Liver (tissue), 8 donors: ENCODE measurements at regions not wholly inside any gene's neighbourhood (a gene's known extent, or its start where the extent isn't known, plus 50 kb on each side); places are given as distances from the start of the nearest gene placed in this dataset.

Source experiments
- DNase-seq: peaks from one replicate; pipeline ENCODE4 v3.0.0-alpha.2; 2017; ENCODE audit warnings: low spot score
- H3K27ac ChIP-seq, 2 donors: one replicate each; pipeline ENCODE4 v1.7.0; 2013; ENCODE audit warnings: inconsistent platforms in 2 of 2, low read length in 2 of 2, control low read depth in 1 of 2, low read depth in 1 of 2, mild to moderate bottlenecking in 1 of 2
- H3K27me3 ChIP-seq, 4 donors: one replicate each; pipeline versions ENCODE4 v1.6.1 to v1.7.0; 2013; ENCODE audit warnings: low read length in 3 of 4, inconsistent platforms in 1 of 4, mild to moderate bottlenecking in 1 of 4, moderate library complexity in 1 of 4; ENCODE audit not compliant: control insufficient read depth in 4 of 4, insufficient read depth in 4 of 4
- H3K36me3 ChIP-seq, 4 donors: one replicate each; pipeline versions ENCODE4 v1.6.1 to v1.7.0; 2013; ENCODE audit warnings: low read length in 3 of 4, mild to moderate bottlenecking in 3 of 4, low read depth in 1 of 4, moderate library complexity in 1 of 4; ENCODE audit not compliant: control insufficient read depth in 4 of 4, insufficient read depth in 3 of 4
- H3K4me1 ChIP-seq, 4 donors: one replicate each; pipeline versions ENCODE4 v1.6.1 to v1.7.0; 2013; ENCODE audit warnings: low read length in 3 of 4, mild to moderate bottlenecking in 3 of 4, moderate library complexity in 1 of 4; ENCODE audit not compliant: control insufficient read depth in 4 of 4, insufficient read depth in 4 of 4
- H3K4me3 ChIP-seq, 3 donors: one replicate each; pipeline versions ENCODE4 v1.6.1 to v1.7.0; 2013; ENCODE audit warnings: low read length in 3 of 3, control low read depth in 1 of 3, low read depth in 1 of 3, mild to moderate bottlenecking in 1 of 3
- H3K9ac ChIP-seq, 2 donors: one replicate each; pipeline ENCODE4 v1.7.0; 2013; ENCODE audit warnings: low read length in 2 of 2, mild to moderate bottlenecking in 2 of 2, moderate library complexity in 2 of 2, control low read depth in 1 of 2, low read depth in 1 of 2
- H3K9me3 ChIP-seq, 4 donors: one replicate each; pipeline versions ENCODE4 v1.6.1 to v1.7.0; 2013; ENCODE audit warnings: low read length in 3 of 4; ENCODE audit not compliant: control insufficient read depth in 4 of 4
- ATF3 ChIP-seq: IDR thresholded peaks from 2 replicates; pipeline ENCODE4 v1.6.1; 2016; ENCODE audit warnings: antibody characterized with exemption
- CTCF ChIP-seq: fragments of 150-350 bp; IDR thresholded peaks from 2 replicates; pipeline ENCODE4 v1.5.1; 2017; ENCODE audit warnings: improper control_type of control experiment, low read depth, low read length; ENCODE audit not compliant: missing input control
- EGR1 ChIP-seq, 2 donors: IDR thresholded peaks; 2 replicates each; pipeline ENCODE4 v1.6.1; 2016 to 2018; ENCODE audit warnings: antibody characterized with exemption in 2 of 2, low read depth in 2 of 2
- FOXA1 ChIP-seq: IDR thresholded peaks from 2 replicates; pipeline ENCODE4 v1.6.1; 2016; ENCODE audit warnings: antibody characterized with exemption
- FOXA2 ChIP-seq: IDR thresholded peaks from 2 replicates; pipeline ENCODE4 v1.6.1; 2016; ENCODE audit warnings: antibody characterized with exemption
- GABPA ChIP-seq, 2 donors: IDR thresholded peaks in 1 of 2; conservative IDR thresholded peaks in 1 of 2; 2 replicates each; pipeline ENCODE4 v1.6.1; 2016; ENCODE audit warnings: antibody characterized with exemption in 2 of 2, mild to moderate bottlenecking in 1 of 2, moderate library complexity in 1 of 2
- HNF4A ChIP-seq, 2 donors: conservative IDR thresholded peaks; 2 replicates each; pipeline ENCODE4 v1.6.1; 2016; ENCODE audit warnings: antibody characterized with exemption in 2 of 2, mild to moderate bottlenecking in 2 of 2
- HNF4G ChIP-seq: IDR thresholded peaks from 2 replicates; pipeline ENCODE4 v1.6.1; 2016; ENCODE audit warnings: antibody characterized with exemption
- MAX ChIP-seq: IDR thresholded peaks from 2 replicates; pipeline ENCODE4 v1.6.1; 2016; ENCODE audit warnings: antibody characterized with exemption
- RAD21 ChIP-seq, 2 donors: IDR thresholded peaks; 2 replicates each; pipeline ENCODE4 v1.6.1; 2016; ENCODE audit warnings: antibody characterized with exemption in 2 of 2, mild to moderate bottlenecking in 2 of 2
- REST ChIP-seq: IDR thresholded peaks from 2 replicates; pipeline ENCODE4 v1.6.1; 2016; ENCODE audit warnings: antibody characterized with exemption, mild to moderate bottlenecking
- SP1 ChIP-seq: IDR thresholded peaks from 2 replicates; pipeline ENCODE4 v1.6.1; 2018; ENCODE audit warnings: antibody characterized with exemption, mild to moderate bottlenecking
- TAF1 ChIP-seq: conservative IDR thresholded peaks from 2 replicates; pipeline ENCODE4 v1.6.1; 2016; ENCODE audit warnings: antibody characterized with exemption, mild to moderate bottlenecking
- YY1 ChIP-seq: IDR thresholded peaks from 2 replicates; pipeline ENCODE4 v1.6.1; 2016; ENCODE audit warnings: antibody characterized with exemption, mild to moderate bottlenecking
- ZBTB33 ChIP-seq: IDR thresholded peaks from 2 replicates; pipeline ENCODE4 v1.6.1; 2016; ENCODE audit warnings: antibody characterized with exemption
- WGBS: extraction: QIAGEN DNeasy Blood & Tissue Kit; methylation state at CpG from one replicate; pipeline ENCODE4 v1.1.7; 2013; 5-methylcytosine and 5-hydroxymethylcytosine counted together
- donor health status: healthy.
- donor health status: healthy.
- donor health status: healthy.
- donor health status: healthy.
- donor health status: healthy.

- no peak for TF ChIP-seq YY1
- TF ChIP-seq ZBTB33: no peak
- no peak for TF ChIP-seq CTCF
- TF ChIP-seq FOXA1: no peak
- no peak for TF ChIP-seq SP1
- TF ChIP-seq EGR1 (IDR thresholded peaks at IDR 0.05; ENCODE audit: low read depth in 2 of 2): no peak
- TF ChIP-seq RAD21 (IDR thresholded peaks at IDR 0.05): no peak
- no peak for TF ChIP-seq HNF4G
- no peak for TF ChIP-seq ATF3
- no peak for TF ChIP-seq HNF4A (conservative IDR thresholded peaks at IDR 0.05)
- TF ChIP-seq REST: no peak
- TF ChIP-seq GABPA (IDR thresholded peaks at IDR 0.05 in 1 of 2, conservative IDR thresholded peaks at IDR 0.05 in 1 of 2): no peak
- no peak for TF ChIP-seq FOXA2
- TF ChIP-seq MAX: no peak
- Histone ChIP-seq H3K36me3 (no peaks in the 10 kb centered on the region), H3K9ac (no peak overlapping the region), H3K4me1 (no peaks in the 10 kb centered on the region), H3K27me3 (peaks cover 0 to 3% (median under 1%) of the 10 kb centered on the region in 4 donors), H3K4me3 (no peak overlapping the region), H3K27ac (no peak overlapping the region), H3K9me3 (no peaks in the 10 kb centered on the region)
- no peak for DNase-seq
- 80% methylated on average over 19 of the region's 19 CpGs for WGBS
Measured at GRCh38 chr2:120905824-120906571, 170.3 kb downstream of the GLI2 start.

GRCh38 chr2:120906914-120907313 is 171.2 kb downstream of the GLI2 start:
- no peak for DNase-seq
- no peaks in the 10 kb centered on the region for H3K4me1 ChIP-seq
- peaks cover 0 to 3% (median under 1%) of the 10 kb centered on the region in 4 donors for H3K27me3 ChIP-seq
- TF ChIP-seq ATF3: no peak
- TF ChIP-seq FOXA2: no peak
- TF ChIP-seq TAF1: no peak
- H3K9ac ChIP-seq: no peak overlapping the region
- H3K36me3 ChIP-seq: no peaks in the 10 kb centered on the region
- WGBS: 90% methylated on average over 6 of the region's 6 CpGs
- no peak overlapping the region for H3K27ac ChIP-seq
- H3K4me3 ChIP-seq: no peak overlapping the region
- no peaks in the 10 kb centered on the region for H3K9me3 ChIP-seq
